ENCODE measurements at regions not wholly inside any gene's neighbourhood (a gene's known extent, or its start where the extent isn't known, plus 50 kb on each side); places are given as distances from the start of the nearest gene placed in this dataset.
A peak's percentile ranks its signal among the peaks of the same experiment; 100 is the strongest.

GRCh38 chr19:31148671-31149070 is 200.6 kb downstream of the TSHZ3 start:
- Histone ChIP-seq H3K4me3 (no peak overlapping the region), H3K9me3 (no peaks in the 10 kb centered on the region), H3K27me3 (replicated peaks; ENCODE audit: insufficient read depth) (no peaks in the 10 kb centered on the region), H3K27ac (no peak overlapping the region), H3K36me3 (no peaks in the 10 kb centered on the region), H3K4me1 (replicated peaks) (no peaks in the 10 kb centered on the region)
- no peak for TF ChIP-seq POLR2A (IDR thresholded peaks at IDR 0.05)
- TF ChIP-seq CTCF (IDR thresholded peaks at IDR 0.05), result no peak
- no peak for TF ChIP-seq POLR2AphosphoS5 (IDR thresholded peaks at IDR 0.05)
- WGBS, result 93% methylated on average over 4 of the region's 4 CpGs
- intact Hi-C loops (cut with DNase I), result no loop called here
- DNase-seq (ENCODE audit: low spot score), result no peak

GRCh38 chr19:31147234-31147633 is 202.0 kb downstream of the TSHZ3 start:
- no peaks in the 10 kb centered on the region for H3K9me3 ChIP-seq
- H3K4me3 ChIP-seq, result no peak overlapping the region
- intact Hi-C loops (cut with DNase I), result no loop called here
- no peaks in the 10 kb centered on the region for H3K27me3 ChIP-seq (replicated peaks; ENCODE audit: insufficient read depth)
- H3K27ac ChIP-seq, result no peak overlapping the region
- DNase-seq (ENCODE audit: low spot score), result no peak
- no peaks in the 10 kb centered on the region for H3K4me1 ChIP-seq (replicated peaks)
- H3K36me3 ChIP-seq, result no peaks in the 10 kb centered on the region
- WGBS, result 97% methylated on average over 2 of the region's 2 CpGs
- no peak for TF ChIP-seq POLR2A (IDR thresholded peaks at IDR 0.05)
- TF ChIP-seq POLR2AphosphoS5 (IDR thresholded peaks at IDR 0.05), result no peak
- TF ChIP-seq CTCF (IDR thresholded peaks at IDR 0.05), result no peak

- TF ChIP-seq CTCF (IDR thresholded peaks at IDR 0.05), result no peak
- no peak for TF ChIP-seq POLR2AphosphoS5 (IDR thresholded peaks at IDR 0.05)
- no peak for TF ChIP-seq POLR2A (IDR thresholded peaks at IDR 0.05)
- no peak overlapping the region for H3K27ac ChIP-seq
- WGBS, result 91% methylated on average over 16 of the region's 16 CpGs
- H3K4me1 ChIP-seq (replicated peaks), result no peaks in the 10 kb centered on the region
- no peak for DNase-seq (ENCODE audit: low spot score)
- no peaks in the 10 kb centered on the region for H3K9me3 ChIP-seq
- H3K4me3 ChIP-seq, result no peak overlapping the region
- H3K36me3 ChIP-seq, result no peaks in the 10 kb centered on the region
- H3K27me3 ChIP-seq (replicated peaks; ENCODE audit: insufficient read depth), result no peaks in the 10 kb centered on the region
- intact Hi-C loops (cut with DNase I), result no loop called here
Measured at GRCh38 chr19:31146546-31147183, 202.6 kb downstream of the TSHZ3 start.

GRCh38 chr19:31146015-31146414 is 203.2 kb downstream of the TSHZ3 start:
- Histone ChIP-seq H3K27me3 (replicated peaks; ENCODE audit: insufficient read depth) (no peaks in the 10 kb centered on the region), H3K4me3 (no peak overlapping the region), H3K9me3 (no peaks in the 10 kb centered on the region), H3K4me1 (replicated peaks) (no peaks in the 10 kb centered on the region), H3K27ac (no peak overlapping the region), H3K36me3 (no peaks in the 10 kb centered on the region)
- intact Hi-C loops (cut with DNase I), result no loop called here
- DNase-seq (ENCODE audit: low spot score), result no peak
- no peak for TF ChIP-seq POLR2A (IDR thresholded peaks at IDR 0.05)
- no peak for TF ChIP-seq CTCF (IDR thresholded peaks at IDR 0.05)
- no peak for TF ChIP-seq POLR2AphosphoS5 (IDR thresholded peaks at IDR 0.05)
- 90% methylated on average over 13 of the region's 13 CpGs for WGBS

GRCh38 chr19:31145007-31145406 is 204.2 kb downstream of the TSHZ3 start:
- 25% methylated on average over 7 of the region's 7 CpGs for WGBS
- Histone ChIP-seq H3K9me3 (no peaks in the 10 kb centered on the region), H3K27ac (no peak overlapping the region), H3K27me3 (replicated peaks; ENCODE audit: insufficient read depth) (no peaks in the 10 kb centered on the region), H3K4me1 (replicated peaks) (no peaks in the 10 kb centered on the region), H3K4me3 (no peak overlapping the region), H3K36me3 (no peaks in the 10 kb centered on the region)
- peak; percentile 58 for DNase-seq (ENCODE audit: low spot score)
- intact Hi-C loops (cut with DNase I), result no loop called here
- no peak for TF ChIP-seq POLR2A (IDR thresholded peaks at IDR 0.05)
- peak; percentile 82 for TF ChIP-seq POLR2AphosphoS5 (IDR thresholded peaks at IDR 0.05)
- no peak for TF ChIP-seq CTCF (IDR thresholded peaks at IDR 0.05)

All from prostate gland (tissue), 2 donors.